22Rv1 (cell line): ENCODE measurements at regions not wholly inside any gene's neighbourhood (a gene's known extent, or its start where the extent isn't known, plus 50 kb on each side); places are given as distances from the start of the nearest gene placed in this dataset.

Experiments
- H3K27ac ChIP-seq: fragments of 450-650 bp; 2 replicates; pipeline ENCODE4 v1.5.1; 2017
- CTCF ChIP-seq: fragments of 450-650 bp; IDR thresholded peaks from 2 replicates; pipeline ENCODE4 v1.5.1; 2017; ENCODE audit warnings: mild to moderate bottlenecking
- ZFX ChIP-seq: fragments of 450-650 bp; IDR thresholded peaks from 2 replicates; pipeline ENCODE4 v1.6.1; 2017; ENCODE audit warnings: antibody characterized with exemption, borderline replicate concordance

DNA sequence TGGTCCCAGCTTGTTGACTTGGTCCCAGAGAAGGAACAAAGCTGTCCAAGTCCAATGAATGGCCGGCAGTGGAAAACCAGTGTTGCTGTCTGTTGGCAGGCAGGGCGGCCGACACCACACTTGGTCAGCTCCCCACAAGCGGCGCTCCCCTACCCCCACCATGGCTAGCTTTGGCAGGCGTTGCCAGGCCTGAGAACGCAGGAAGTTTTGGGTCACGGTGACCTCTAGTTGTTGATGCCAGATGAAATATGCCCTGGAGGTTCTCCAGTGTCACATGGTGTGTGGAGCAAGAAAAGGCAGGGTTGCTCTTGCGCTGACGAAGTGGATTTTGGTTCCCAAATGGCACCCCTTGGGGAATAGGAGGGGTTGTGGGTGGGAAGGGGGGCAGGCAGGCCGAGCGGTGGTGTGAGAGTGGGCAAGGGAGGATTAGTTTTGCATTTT, 72.7 kb upstream of the TPRG1 start:
- no peak overlapping the region for H3K27ac ChIP-seq
- TF ChIP-seq CTCF (no peak), ZFX (no peak)

DNA sequence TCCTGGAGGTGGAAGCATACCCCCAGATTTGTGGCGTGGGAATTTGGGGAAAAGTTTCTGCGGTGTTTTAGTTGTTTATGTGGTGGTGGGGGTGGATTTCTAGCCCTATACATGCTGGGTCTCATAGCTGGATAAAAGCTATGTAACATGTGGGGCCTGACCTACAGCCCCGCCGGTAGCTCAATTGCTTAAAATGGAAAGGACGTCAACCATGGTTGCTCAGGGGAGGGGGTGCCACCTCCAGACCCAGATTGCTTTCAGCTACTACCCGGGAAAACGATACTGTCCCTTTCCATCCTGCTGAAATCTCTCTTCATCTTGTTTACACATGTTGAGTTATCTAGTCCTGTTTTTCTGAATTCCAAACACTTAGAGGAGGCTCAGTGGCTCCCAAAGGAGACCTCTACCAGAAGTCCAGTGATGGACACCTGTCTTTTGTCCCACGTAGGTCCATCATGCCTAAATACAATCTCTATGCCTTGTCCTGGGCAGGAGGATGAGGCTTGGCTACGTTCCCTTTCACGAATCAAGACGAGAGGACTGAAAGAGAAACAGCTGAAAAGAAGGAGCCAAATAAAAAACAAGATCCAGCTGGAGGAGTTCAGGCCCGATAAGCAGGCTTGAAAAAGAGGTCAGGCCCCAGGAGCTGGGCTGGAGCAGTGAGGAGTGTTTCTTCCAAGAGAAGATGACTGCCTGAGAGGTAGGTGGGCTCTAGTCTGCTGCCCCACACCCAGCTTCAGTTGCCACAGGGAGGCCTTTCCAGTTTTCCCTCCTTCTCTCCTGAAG, 72.1 kb upstream of the TPRG1 start:
- H3K27ac ChIP-seq: no peak overlapping the region
- TF ChIP-seq ZFX (no peak), CTCF (no peak)

DNA sequence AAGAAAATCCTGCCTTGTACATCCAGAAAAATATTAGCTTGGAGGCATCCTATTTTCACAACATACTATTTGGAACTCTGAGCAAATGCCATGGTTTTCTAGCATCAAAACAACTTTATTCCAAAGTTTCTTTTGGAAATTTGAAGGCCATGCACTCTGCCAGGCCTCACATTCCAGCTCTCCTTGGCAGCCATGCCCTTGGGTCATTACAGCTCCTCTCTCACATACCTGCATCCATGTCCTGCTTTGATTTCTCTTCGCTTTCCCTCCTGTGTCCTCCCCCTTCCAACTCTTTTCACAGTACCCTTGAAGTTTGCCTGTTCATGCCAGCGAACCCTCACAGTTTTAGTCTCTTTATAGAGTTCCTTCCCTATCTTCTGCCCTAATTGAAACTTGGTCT, 70.9 kb upstream of the TPRG1 start:
- TF ChIP-seq ZFX: no peak
- H3K27ac ChIP-seq: no peak overlapping the region

- TF ChIP-seq ZFX: no peak
- no peak for TF ChIP-seq CTCF
- H3K27ac ChIP-seq: no peak overlapping the region
These were observed 70.2 kb upstream of the TPRG1 start for GRCh38 chr3:189101594-189101993.

DNA sequence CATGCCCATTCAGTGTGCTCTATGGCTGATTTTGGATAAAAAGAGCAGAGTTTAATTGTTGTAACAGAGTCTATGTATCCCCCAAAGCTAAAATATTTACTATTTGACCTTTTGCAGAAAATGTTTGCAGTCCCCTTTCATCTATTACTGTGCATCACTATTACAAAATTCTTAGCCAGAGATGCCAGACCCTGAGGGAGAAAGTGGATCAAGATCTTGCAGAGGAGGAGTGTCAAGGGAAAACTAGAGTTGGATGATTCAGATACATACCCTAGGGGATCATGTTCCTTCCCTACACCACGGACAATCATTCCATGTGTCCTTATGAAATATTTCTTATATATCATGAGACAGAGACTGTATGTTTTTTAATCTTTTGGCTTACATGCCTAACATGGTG, 68.6 kb upstream of the TPRG1 start:
- TF ChIP-seq ZFX (no peak), CTCF (no peak)
- H3K27ac ChIP-seq: no peak overlapping the region

DNA sequence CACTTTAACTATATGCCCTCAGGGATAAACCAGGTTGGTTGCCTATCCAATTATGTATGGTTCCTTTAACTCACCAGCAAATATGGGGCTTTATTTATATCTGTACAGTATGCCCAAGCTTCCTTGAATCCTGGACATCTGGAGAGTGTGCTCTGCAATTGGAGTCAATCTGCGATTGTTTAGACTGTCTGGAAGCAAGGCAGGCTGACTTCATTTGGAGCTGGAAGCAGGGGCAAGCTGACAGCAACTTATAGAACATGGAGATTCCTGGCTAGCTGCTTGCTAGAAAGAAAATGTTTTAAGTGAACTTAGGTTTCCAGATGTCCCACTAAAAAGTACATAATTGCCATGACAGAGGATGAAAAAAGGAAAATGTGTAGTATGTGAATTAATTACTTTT, 63.7 kb upstream of the TPRG1 start:
- TF ChIP-seq ZFX: no peak
- TF ChIP-seq CTCF: no peak
- no peak overlapping the region for H3K27ac ChIP-seq

DNA sequence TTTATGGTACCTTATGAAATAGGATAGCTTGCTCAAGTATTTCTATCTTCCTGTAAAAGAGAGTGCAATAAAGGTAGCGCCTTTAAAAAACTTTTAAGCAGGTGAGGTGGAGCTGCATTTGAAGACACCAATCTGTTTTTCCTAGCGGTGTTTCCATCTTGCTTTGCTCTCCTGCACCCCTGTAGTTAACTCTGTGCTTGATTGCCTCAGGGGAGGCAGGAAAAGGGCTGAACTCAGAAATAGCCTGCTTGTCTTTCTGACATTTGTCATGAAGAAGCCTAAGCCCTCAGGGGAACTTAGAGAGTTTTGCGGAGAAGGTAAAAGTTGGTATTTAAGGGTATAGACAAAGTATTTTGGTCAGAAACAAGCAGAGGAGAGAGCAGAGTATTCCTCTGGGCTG, 63.0 kb upstream of the TPRG1 start:
- TF ChIP-seq ZFX: no peak
- TF ChIP-seq CTCF: no peak
- H3K27ac ChIP-seq: no peak overlapping the region

DNA sequence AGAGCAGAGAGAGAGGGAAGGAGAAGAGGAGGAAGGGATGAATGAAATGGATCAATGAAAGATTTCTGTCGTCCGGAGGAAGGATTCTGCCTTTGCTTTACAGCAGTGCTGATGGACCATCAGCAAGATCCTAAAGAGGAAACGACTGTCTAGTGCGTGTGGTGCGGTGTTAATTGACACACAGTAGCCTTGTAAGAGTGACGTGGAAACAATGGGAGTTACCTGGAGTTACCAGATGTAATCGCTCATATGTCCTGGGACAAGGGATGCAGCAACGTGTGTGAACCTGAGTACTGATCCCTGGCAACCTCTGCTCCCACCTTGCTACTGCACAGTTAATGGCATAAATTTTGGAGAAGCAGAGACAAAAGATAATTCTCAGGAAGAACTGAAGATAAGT, 62.6 kb upstream of the TPRG1 start:
- no peak for TF ChIP-seq CTCF
- TF ChIP-seq ZFX: no peak
- no peak overlapping the region for H3K27ac ChIP-seq
